ENCODE measurements at regions not wholly inside any gene's neighbourhood (a gene's known extent, or its start where the extent isn't known, plus 50 kb on each side); places are given as distances from the start of the nearest gene placed in this dataset.

DNA sequence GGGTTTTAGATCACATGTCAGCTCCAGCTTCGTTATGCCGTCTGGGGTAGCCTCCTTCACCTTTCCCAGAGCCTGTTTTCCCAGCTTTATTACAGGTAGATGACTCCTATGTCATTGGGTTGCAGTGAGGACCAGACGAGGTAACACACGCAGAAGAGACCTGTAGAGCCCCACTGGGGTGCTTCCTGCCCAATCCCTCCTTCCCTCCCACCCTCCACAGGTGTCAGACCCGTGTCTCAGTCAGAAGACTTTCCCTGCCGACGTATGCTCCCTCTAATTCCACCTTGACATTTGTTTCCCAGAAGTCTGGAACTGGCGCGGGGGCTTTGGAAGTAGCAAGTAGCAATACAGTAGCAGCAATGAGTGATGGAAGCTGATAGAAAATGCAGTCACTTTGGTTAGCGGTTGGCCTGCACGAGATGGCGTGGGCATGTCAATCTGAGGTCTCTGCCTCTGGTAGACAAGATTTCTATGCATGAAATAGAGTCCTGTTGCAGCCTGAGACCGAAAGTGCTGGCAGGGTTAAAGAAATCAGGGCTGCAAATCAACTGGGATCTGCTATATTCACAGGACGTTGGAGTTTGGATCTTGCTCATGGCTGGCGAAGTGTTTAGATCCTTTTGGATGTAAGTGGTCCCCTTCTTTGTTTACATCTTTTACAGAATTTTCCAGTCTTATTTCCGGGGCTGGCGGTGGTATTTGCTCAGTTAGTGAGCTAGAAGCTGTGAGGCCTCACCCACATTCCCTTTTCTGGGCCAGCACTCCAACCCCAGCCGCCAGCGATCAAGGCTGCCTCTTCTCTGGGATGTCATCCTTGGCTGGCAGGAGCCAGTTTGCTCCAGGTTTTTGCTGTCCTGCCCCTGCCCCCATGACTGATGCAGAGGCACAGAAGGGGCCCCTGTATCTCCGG, 78.3 kb upstream of the KMT2C start:
- TF ChIP-seq EZH2 (IDR thresholded peaks at IDR 0.05; ENCODE audit: insufficient read depth, poor library complexity, severe bottlenecking): no peak
- TF ChIP-seq EZH2phosphoT487 (IDR thresholded peaks at IDR 0.05; ENCODE audit: insufficient read depth, low read depth): no peak
